A549 (cell line): ENCODE measurements at regions not wholly inside any gene's neighbourhood (a gene's known extent, or its start where the extent isn't known, plus 50 kb on each side); places are given as distances from the start of the nearest gene placed in this dataset.

Experiments used
- ATAC-seq, 2 experiments: fragments of 200-7000 bp in 1 of 2; fragments of >200 bp in 1 of 2; cut with Nextera tagmentation in 1 of 2; cut with Tn5 transposase in 1 of 2; 3 replicates each; pipeline versions ENCODE4 v1.8.0 to v1.9.1; 2018 to 2020; ENCODE audit warnings: mild to moderate bottlenecking in 1 of 2, moderate library complexity in 1 of 2
- CTCF ChIA-PET: fragments of 300-600 bp; sonication (Branson Sonifier 250); formaldehyde crosslinking; extraction: SDS; loops from one replicate; lab custom pipeline; 2021; ENCODE audit warnings: antibody characterized with exemption, inconsistent platforms; lab: Yijun Ruan, JAX
- POLR2A ChIA-PET: fragments of 350-600 bp; formaldehyde crosslinking; extraction: SDS; loops from one replicate; lab custom pipeline; 2021; ENCODE audit warnings: antibody characterized with exemption, inconsistent platforms; lab: Yijun Ruan, JAX
- DNase-seq, 2 experiments: peaks; one replicate each; pipeline versions ENCODE4 v3.0.0 to v3.0.0-alpha.2; 2011 to 2016; ENCODE audit warnings: low read depth in 1 of 2, low spot score in 1 of 2
- FAIRE-seq: peaks from 2 replicates; lab custom pipeline; 2011; peaks lifted over from hg19 to GRCh38; lab: Jason Lieb, UNC
- H3K27ac ChIP-seq, 2 experiments: fragments of >200 bp; sonication (Bioruptor Twin); formaldehyde crosslinking; 3 replicates each; pipeline ENCODE4 v1.5.1; 2016 to 2017
- H3K4me1 ChIP-seq: fragments of >200 bp; sonication (Bioruptor Twin); formaldehyde crosslinking; 3 replicates; pipeline ENCODE4 v1.6.1; 2016
- H3K4me2 ChIP-seq: fragments of >200 bp; sonication (Bioruptor Twin); formaldehyde crosslinking; 3 replicates; pipeline ENCODE4 v1.6.1; 2016
- H3K4me3 ChIP-seq: fragments of >200 bp; sonication (Bioruptor Twin); formaldehyde crosslinking; 3 replicates; pipeline ENCODE4 v1.5.1; 2016
- H3K9me3 ChIP-seq: fragments of >200 bp; sonication (Bioruptor Twin); formaldehyde crosslinking; 3 replicates; pipeline ENCODE4 v1.6.1; 2016
- ATOH8 ChIP-seq: fragments of 250-450 bp; sonication (Bioruptor Pico); IDR thresholded peaks from 2 replicates; pipeline ENCODE4 v1.5.0; 2020; ENCODE audit warnings: low read depth, mild to moderate bottlenecking, moderate library complexity
- BHLHE40 ChIP-seq: IDR thresholded peaks from 2 replicates; pipeline ENCODE4 v1.6.1; 2012; ENCODE audit warnings: low read depth, low read length, inconsistent platforms
- CBX2 ChIP-seq: fragments of 200-600 bp; sonication (generic); IDR thresholded peaks from 2 replicates; pipeline ENCODE4 v1.6.1; 2016; ENCODE audit warnings: low read depth, mild to moderate bottlenecking, borderline replicate concordance
- CBX8 ChIP-seq: fragments of 200-600 bp; sonication (generic); IDR thresholded peaks from 2 replicates; pipeline ENCODE4 v1.6.1; 2016
- CHD4 ChIP-seq: fragments of 200-600 bp; sonication (generic); IDR thresholded peaks from 2 replicates; pipeline ENCODE4 v1.6.1; 2016; ENCODE audit warnings: antibody characterized with exemption, mild to moderate bottlenecking, borderline replicate concordance
- E2F6 ChIP-seq: IDR thresholded peaks from 2 replicates; pipeline ENCODE4 v1.6.1; 2012; ENCODE audit warnings: low read depth, borderline replicate concordance
- EHF ChIP-seq: fragments of 250-450 bp; sonication (Bioruptor Pico); IDR thresholded peaks from 2 replicates; pipeline ENCODE4 v1.5.0; 2020; ENCODE audit warnings: mild to moderate bottlenecking
- EHMT2 ChIP-seq: fragments of 200-600 bp; sonication (generic); IDR thresholded peaks from 2 replicates; pipeline ENCODE4 v1.6.1; 2016; ENCODE audit warnings: antibody characterized with exemption, low read depth, mild to moderate bottlenecking, moderate library complexity
- FOSL2 ChIP-seq, 2 experiments: fragments of 450-650 bp in 1 of 2; fragments of >200 bp in 1 of 2; sonication (Bioruptor Twin) in 1 of 2; formaldehyde crosslinking; IDR thresholded peaks; 2 replicates each; pipeline versions ENCODE4 v1.5.0 to v1.6.1; 2016 to 2020; ENCODE audit warnings: mild to moderate bottlenecking in 1 of 2, moderate library complexity in 1 of 2
- FOXS1 ChIP-seq: fragments of 250-450 bp; sonication (Bioruptor Pico); IDR thresholded peaks from 2 replicates; pipeline ENCODE4 v1.5.0; 2020; ENCODE audit warnings: mild to moderate bottlenecking, moderate library complexity
- GATA3 ChIP-seq: IDR thresholded peaks from 2 replicates; pipeline ENCODE4 v1.6.1; 2012; ENCODE audit warnings: borderline replicate concordance
- HES2 ChIP-seq: fragments of >200 bp; sonication (Bioruptor Twin); formaldehyde crosslinking; IDR thresholded peaks from 2 replicates; pipeline ENCODE4 v1.6.1; 2016
- HOXB5 ChIP-seq: fragments of 250-450 bp; sonication (Bioruptor Pico); IDR thresholded peaks from 2 replicates; pipeline ENCODE4 v1.5.0; 2020; ENCODE audit warnings: mild to moderate bottlenecking, moderate library complexity
- KDM5A ChIP-seq: fragments of 200-600 bp; sonication (generic); IDR thresholded peaks from 2 replicates; pipeline ENCODE4 v1.6.1; 2016; ENCODE audit warnings: antibody characterized with exemption, mild to moderate bottlenecking
- MAX ChIP-seq: IDR thresholded peaks from 2 replicates; pipeline ENCODE4 v1.6.1; 2012
- MAZ ChIP-seq: fragments of 150-350 bp; IDR thresholded peaks from 2 replicates; pipeline ENCODE4 v1.6.1; 2014; ENCODE audit warnings: antibody characterized with exemption, low read depth, low read length, borderline replicate concordance
- MYC ChIP-seq: IDR thresholded peaks from 2 replicates; pipeline ENCODE4 v1.6.1; 2012; ENCODE audit warnings: mild to moderate bottlenecking, inconsistent platforms, low read length, improper control_type of control experiment, borderline replicate concordance
- NPAS2 ChIP-seq: fragments of 250-450 bp; sonication (Bioruptor Pico); IDR thresholded peaks from 2 replicates; pipeline ENCODE4 v1.8.0; 2022; ENCODE audit warnings: mild to moderate bottlenecking, moderate library complexity, borderline replicate concordance
- NR3C1 ChIP-seq: fragments of >200 bp; sonication (Bioruptor Twin); formaldehyde crosslinking; IDR thresholded peaks from 3 replicates; pipeline ENCODE4 v1.6.1; 2017
- PBX3 ChIP-seq: IDR thresholded peaks from 2 replicates; pipeline ENCODE4 v1.6.1; 2012
- PHF8 ChIP-seq: fragments of 200-600 bp; sonication (generic); IDR thresholded peaks from 2 replicates; pipeline ENCODE4 v1.6.1; 2016; ENCODE audit warnings: low read depth, mild to moderate bottlenecking, antibody characterized with exemption, moderate library complexity, borderline replicate concordance
- RARB ChIP-seq: fragments of 250-450 bp; sonication (Bioruptor Pico); IDR thresholded peaks from 2 replicates; pipeline ENCODE4 v1.8.0; 2021; ENCODE audit warnings: mild to moderate bottlenecking, moderate library complexity
- RCOR1 ChIP-seq: fragments of 150-350 bp; IDR thresholded peaks from 2 replicates; pipeline ENCODE4 v1.6.1; 2014; ENCODE audit warnings: antibody characterized with exemption, low read length, low read depth
- RFX5 ChIP-seq: fragments of 450-650 bp; IDR thresholded peaks from 2 replicates; pipeline ENCODE4 v1.7.1; 2014; ENCODE audit warnings: antibody characterized with exemption, mild to moderate bottlenecking, moderate library complexity
- SREBF2 ChIP-seq: fragments of 450-650 bp; IDR thresholded peaks from 2 replicates; pipeline ENCODE4 v1.6.1; 2014; ENCODE audit warnings: mild to moderate bottlenecking, moderate library complexity
- TFCP2L1 ChIP-seq: fragments of 250-450 bp; sonication (Bioruptor Pico); IDR thresholded peaks from 2 replicates; pipeline ENCODE4 v1.5.0; 2021; ENCODE audit warnings: mild to moderate bottlenecking
- ZC3H11A ChIP-seq: fragments of 450-650 bp; IDR thresholded peaks from 2 replicates; pipeline ENCODE4 v1.6.1; 2014; ENCODE audit warnings: antibody characterized with exemption, mild to moderate bottlenecking
- ZSCAN20 ChIP-seq: fragments of 250-450 bp; sonication (Bioruptor Pico); IDR thresholded peaks from 2 replicates; pipeline ENCODE4 v1.8.0; 2022; ENCODE audit warnings: mild to moderate bottlenecking, moderate library complexity
- WGBS: methylation state at CpG from one replicate; pipeline ENCODE4 v1.1.6; 2017; ENCODE audit errors: missing lambda C conversion rate; 5-methylcytosine and 5-hydroxymethylcytosine counted together
- TF ChIP-seq, protein P1 (sequence below): fragments of 150-350 bp; IDR thresholded peaks from 2 replicates; pipeline ENCODE4 v1.6.1; 2014; ENCODE audit warnings: low read depth, mild to moderate bottlenecking, low read length
- TF ChIP-seq, protein P2 (sequence below): fragments of 200-600 bp; sonication (generic); IDR thresholded peaks from 2 replicates; pipeline ENCODE4 v1.6.1; 2016; ENCODE audit warnings: antibody characterized with exemption, mild to moderate bottlenecking, moderate library complexity

- DNase-seq (no peak), FAIRE-seq (no peak), ATAC-seq (no peak)
- ChIA-PET POLR2A (no interaction called here), CTCF (no interaction called here)
- Histone ChIP-seq H3K27ac (no peak overlapping the region), H3K9me3 (no peaks in the 10 kb centered on the region), H3K4me3 (no peak overlapping the region), H3K4me2 (no peak overlapping the region), H3K4me1 (no peaks in the 10 kb centered on the region)
- TF ChIP-seq, protein P1, sequence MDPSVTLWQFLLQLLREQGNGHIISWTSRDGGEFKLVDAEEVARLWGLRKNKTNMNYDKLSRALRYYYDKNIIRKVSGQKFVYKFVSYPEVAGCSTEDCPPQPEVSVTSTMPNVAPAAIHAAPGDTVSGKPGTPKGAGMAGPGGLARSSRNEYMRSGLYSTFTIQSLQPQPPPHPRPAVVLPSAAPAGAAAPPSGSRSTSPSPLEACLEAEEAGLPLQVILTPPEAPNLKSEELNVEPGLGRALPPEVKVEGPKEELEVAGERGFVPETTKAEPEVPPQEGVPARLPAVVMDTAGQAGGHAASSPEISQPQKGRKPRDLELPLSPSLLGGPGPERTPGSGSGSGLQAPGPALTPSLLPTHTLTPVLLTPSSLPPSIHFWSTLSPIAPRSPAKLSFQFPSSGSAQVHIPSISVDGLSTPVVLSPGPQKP: no peak
- TF ChIP-seq HOXB5 (CRISPR knock-in tag) (no peak), BHLHE40 (no peak), E2F6 (no peak), PHF8 (no peak), NPAS2 (CRISPR knock-in tag) (no peak), FOXS1 (no peak), RCOR1 (no peak), EHF (CRISPR knock-in tag) (no peak), EHMT2 (no peak), SREBF2 (no peak), MAX (no peak), ATOH8 (CRISPR knock-in tag) (no peak)
- TF ChIP-seq, protein P2, sequence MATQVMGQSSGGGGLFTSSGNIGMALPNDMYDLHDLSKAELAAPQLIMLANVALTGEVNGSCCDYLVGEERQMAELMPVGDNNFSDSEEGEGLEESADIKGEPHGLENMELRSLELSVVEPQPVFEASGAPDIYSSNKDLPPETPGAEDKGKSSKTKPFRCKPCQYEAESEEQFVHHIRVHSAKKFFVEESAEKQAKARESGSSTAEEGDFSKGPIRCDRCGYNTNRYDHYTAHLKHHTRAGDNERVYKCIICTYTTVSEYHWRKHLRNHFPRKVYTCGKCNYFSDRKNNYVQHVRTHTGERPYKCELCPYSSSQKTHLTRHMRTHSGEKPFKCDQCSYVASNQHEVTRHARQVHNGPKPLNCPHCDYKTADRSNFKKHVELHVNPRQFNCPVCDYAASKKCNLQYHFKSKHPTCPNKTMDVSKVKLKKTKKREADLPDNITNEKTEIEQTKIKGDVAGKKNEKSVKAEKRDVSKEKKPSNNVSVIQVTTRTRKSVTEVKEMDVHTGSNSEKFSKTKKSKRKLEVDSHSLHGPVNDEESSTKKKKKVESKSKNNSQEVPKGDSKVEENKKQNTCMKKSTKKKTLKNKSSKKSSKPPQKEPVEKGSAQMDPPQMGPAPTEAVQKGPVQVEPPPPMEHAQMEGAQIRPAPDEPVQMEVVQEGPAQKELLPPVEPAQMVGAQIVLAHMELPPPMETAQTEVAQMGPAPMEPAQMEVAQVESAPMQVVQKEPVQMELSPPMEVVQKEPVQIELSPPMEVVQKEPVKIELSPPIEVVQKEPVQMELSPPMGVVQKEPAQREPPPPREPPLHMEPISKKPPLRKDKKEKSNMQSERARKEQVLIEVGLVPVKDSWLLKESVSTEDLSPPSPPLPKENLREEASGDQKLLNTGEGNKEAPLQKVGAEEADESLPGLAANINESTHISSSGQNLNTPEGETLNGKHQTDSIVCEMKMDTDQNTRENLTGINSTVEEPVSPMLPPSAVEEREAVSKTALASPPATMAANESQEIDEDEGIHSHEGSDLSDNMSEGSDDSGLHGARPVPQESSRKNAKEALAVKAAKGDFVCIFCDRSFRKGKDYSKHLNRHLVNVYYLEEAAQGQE: no peak
- WGBS: 67% methylated on average over 2 of the region's 2 CpGs
Measured at GRCh38 chr11:95542868-95543551, 246.6 kb downstream of the FAM76B start.

DNA sequence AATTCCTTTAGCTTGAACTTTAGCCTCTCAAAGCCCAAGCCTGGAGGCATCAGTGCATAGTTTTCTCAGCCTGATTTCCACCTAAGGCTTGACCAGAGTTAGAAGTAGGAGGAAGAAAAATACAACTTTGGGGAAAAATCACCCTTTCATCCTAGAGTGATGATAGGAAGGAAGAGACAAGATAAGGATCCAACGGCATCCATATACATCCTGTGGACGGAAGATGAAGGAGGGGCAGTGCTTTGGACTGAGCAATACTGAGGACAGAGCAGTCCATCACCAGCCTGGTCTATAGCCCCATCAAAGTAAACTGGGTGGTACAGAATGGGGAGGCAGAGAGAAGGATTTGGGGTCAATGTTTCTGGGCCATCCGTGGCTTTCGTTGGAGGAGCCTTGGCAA lies 247.9 kb downstream of the FAM76B start:
- TF ChIP-seq GATA3: no peak
- TF ChIP-seq NR3C1: no peak
- TF ChIP-seq RFX5: no peak
- no peak for TF ChIP-seq CBX8
- TF ChIP-seq CHD4: no peak
- TF ChIP-seq ZSCAN20: no peak
- TF ChIP-seq MAZ: no peak
- TF ChIP-seq E2F6: no peak
- no peak for TF ChIP-seq PBX3
- TF ChIP-seq KDM5A: no peak
- TF ChIP-seq NPAS2 (CRISPR knock-in tag): no peak
- TF ChIP-seq ZC3H11A: no peak
- TF ChIP-seq MYC: no peak
- TF ChIP-seq HES2: no peak
- TF ChIP-seq RARB (CRISPR knock-in tag): no peak
- TF ChIP-seq RCOR1: no peak
- no peak for TF ChIP-seq FOSL2 (IDR thresholded peaks at IDR 0.05)
- no peak for TF ChIP-seq FOSL2 (CRISPR knock-in tag; IDR thresholded peaks at IDR 0.05)
- TF ChIP-seq TFCP2L1 (CRISPR knock-in tag): no peak
- TF ChIP-seq CBX2: no peak
- no peak overlapping the region for H3K27ac ChIP-seq
- no peak overlapping the region for H3K4me3 ChIP-seq
- no peaks in the 10 kb centered on the region for H3K9me3 ChIP-seq
- 74% methylated on average over 4 of the region's 4 CpGs for WGBS
- DNase-seq: no peak
- ChIA-PET POLR2A (no interaction called here), CTCF (no interaction called here)
- ATAC-seq: no peak
- no peaks in the 10 kb centered on the region for H3K4me1 ChIP-seq
- no peak for FAIRE-seq
- no peak overlapping the region for H3K4me2 ChIP-seq
